ENCODE measurements at regions not wholly inside any gene's neighbourhood (a gene's known extent, or its start where the extent isn't known, plus 50 kb on each side); places are given as distances from the start of the nearest gene placed in this dataset.

DNA sequence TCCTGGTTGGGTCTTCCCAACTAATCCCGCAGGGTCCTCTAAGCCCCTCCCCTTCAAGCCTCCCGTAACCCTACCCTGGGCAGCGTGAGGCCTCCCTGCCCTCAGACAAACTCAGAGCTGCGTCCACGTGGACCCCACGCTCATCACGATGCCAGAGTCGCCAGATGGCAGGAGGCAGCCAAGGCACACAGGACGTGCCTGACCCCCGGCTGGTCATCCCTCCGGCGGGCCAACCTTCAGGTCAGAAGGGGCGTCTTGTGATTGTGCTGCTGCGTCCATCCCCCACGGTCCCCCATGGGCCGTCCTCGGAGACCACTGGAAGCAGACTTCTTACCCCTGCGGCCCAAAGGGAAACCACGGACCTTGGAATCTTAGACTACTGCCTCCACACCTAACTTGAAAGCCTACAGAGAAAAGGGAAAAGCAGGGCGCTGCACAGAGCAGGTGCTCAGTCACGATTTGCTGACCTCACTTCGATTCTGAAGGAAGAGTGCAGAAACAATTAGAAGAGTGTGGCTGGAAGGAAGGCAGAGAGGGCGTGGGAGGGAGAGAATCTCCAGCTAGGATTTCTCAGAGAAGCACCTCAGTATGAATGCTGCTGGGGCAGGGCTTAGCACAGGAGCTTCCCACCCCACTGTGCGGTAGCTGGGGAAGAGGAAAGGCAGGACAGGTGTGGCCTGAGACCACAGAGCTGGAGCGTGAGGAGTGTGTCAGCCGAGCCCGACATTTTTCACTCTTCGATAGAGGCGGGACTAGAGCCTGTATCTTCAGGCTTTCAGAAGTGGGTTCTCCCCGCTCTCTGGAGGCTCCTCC, 174.8 kb downstream of the ERCC6L2 start:
- Histone ChIP-seq H3K9me3 (replicated peaks) (no peaks in the 10 kb centered on the region; the same call in 1 of the 2 replicates), H3K36me3 (no peaks in the 10 kb centered on the region)

DNA sequence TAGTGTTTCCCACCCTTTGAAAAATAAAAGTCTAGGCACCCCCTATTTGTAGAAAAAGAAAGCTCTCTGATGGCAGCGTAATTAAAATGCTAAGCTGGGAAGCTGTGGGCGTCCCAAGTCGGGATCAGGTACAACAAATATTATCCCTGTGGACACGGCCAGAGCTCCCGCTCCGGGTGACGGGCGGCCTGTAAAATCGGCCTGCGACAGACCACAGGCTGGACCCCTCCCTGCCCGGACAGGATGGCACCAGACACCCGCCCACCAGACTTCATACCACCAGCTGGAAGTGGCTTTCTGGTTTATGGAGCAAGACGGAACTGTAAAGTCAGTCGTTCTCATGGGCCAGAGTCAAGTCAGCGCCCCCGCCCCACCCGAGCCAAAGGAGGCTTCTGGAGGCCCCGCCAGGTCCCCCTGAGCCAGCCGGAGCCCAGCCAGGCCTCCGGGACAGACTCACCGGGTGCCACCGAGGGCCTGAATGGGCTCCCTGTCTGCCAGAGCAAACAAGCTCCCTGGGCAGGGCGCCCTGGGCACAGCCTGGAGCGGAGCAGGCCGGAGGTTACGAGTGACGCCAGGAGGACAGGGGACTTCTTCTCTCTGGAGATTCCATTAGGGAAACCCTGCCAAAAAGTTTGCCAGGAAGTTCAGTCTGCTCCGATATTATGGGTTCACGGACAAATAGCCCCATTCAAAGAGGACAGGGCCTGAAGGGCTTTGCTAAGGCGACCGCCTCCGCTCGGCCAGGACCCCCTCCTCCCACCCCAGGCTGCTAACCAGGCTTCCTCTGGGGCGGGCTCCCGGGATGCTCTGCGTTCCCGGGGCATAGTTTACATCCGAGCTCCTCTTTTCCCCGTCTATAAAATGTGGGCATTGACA, 173.7 kb downstream of the ERCC6L2 start:
- Histone ChIP-seq H3K27ac (peak overlapping the region; percentile 87), H3K9me3 (replicated peaks) (no peaks in the 10 kb centered on the region; the same call in 1 of the 2 replicates), H3K27me3 (replicated peaks) (no peaks in the 10 kb centered on the region), H3K4me3 (no peak overlapping the region), H3K36me3 (no peaks in the 10 kb centered on the region), H3K4me1 (replicated peaks) (peaks cover 45% of the 10 kb centered on the region)
- peak in 1 of 2 experiments; percentile 55 for DNase-seq (ENCODE audit: low read depth in 1 of 2, low spot score in 2 of 2)

More for the DNA sequence above, 174.8 kb downstream of the ERCC6L2 start:
- no peak overlapping the region for H3K4me3 ChIP-seq
- no peak for DNase-seq (ENCODE audit: low read depth in 1 of 2, low spot score in 2 of 2)
- H3K27me3 ChIP-seq (replicated peaks), result no peaks in the 10 kb centered on the region
- no peak overlapping the region for H3K27ac ChIP-seq
- peaks cover 45% of the 10 kb centered on the region for H3K4me1 ChIP-seq (replicated peaks)

DNA sequence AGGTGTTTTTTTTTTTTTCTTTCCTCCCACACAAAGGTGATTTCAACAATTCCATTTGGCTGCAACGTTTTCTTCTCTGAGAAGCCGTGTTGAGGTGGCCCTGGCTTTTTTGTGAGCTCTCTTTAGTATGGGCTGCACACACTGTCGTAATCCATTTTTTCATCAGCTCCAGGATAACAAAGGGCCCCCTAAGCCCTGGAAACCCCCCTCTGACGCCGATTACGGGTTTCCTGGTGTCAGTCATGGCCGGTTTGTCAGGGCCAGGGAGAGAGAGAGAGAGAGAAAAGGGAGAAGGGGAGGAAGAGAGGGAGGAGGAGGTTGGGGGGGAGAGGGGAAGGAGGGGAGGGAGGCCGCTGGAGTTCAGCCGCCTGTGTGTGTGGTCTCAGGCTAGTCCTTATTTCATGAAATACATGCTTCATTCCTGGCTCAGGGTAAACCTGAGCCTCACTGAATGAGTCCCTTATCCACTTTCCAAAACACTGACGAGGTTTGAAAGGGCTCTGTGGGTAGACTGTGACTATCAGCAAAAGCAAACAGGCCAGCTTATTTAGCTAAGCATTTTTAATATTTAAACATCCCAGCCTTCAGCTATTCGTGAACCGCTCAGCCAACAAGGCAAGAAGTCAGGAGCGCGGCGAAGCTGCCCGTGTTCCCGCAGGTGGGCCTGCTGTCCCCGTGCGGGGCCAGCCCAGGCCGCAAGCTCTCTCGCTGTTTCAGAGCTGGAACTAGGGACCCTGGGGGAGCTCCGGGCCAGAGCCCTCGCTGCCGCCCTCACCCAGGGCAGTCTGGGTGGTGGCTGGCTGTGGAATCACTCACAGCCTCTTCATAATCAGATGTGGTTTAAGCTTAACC, 172.8 kb downstream of the ERCC6L2 start:
- DNase-seq (ENCODE audit: low read depth in 1 of 2, low spot score in 2 of 2), result peak; percentile 91 to 93
- Histone ChIP-seq H3K36me3 (no peaks in the 10 kb centered on the region), H3K4me3 (no peak overlapping the region), H3K27me3 (replicated peaks) (no peaks in the 10 kb centered on the region), H3K27ac (peak overlapping the region; percentile 87), H3K9me3 (replicated peaks) (no peaks in the 10 kb centered on the region), H3K4me1 (replicated peaks) (peaks cover 45% of the 10 kb centered on the region)

DNA sequence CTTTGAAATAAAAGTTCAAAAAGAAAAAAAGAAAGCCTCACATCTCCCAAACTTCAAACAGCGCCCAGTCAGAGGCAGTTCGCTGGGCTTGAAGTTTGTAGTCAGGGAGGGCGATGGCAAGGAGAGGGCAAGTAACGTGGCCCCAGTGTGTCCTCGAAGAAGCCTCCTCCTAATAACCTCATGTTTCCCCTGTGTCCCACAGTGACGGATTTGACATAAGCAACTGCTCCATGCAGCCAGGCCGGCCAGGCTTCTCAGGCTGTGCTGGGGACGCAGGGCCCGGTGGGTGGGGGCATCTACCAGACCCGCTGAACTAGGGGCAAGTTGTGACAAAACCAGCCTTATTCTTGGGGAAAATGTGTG, 172.2 kb downstream of the ERCC6L2 start:
- Histone ChIP-seq H3K4me1 (replicated peaks) (peaks cover 45% of the 10 kb centered on the region), H3K36me3 (no peaks in the 10 kb centered on the region), H3K27me3 (replicated peaks) (no peaks in the 10 kb centered on the region), H3K4me3 (no peak overlapping the region), H3K9me3 (replicated peaks) (no peaks in the 10 kb centered on the region), H3K27ac (peak overlapping the region; percentile 87)
- DNase-seq (ENCODE audit: low read depth in 1 of 2, low spot score in 2 of 2), result no peak

DNA sequence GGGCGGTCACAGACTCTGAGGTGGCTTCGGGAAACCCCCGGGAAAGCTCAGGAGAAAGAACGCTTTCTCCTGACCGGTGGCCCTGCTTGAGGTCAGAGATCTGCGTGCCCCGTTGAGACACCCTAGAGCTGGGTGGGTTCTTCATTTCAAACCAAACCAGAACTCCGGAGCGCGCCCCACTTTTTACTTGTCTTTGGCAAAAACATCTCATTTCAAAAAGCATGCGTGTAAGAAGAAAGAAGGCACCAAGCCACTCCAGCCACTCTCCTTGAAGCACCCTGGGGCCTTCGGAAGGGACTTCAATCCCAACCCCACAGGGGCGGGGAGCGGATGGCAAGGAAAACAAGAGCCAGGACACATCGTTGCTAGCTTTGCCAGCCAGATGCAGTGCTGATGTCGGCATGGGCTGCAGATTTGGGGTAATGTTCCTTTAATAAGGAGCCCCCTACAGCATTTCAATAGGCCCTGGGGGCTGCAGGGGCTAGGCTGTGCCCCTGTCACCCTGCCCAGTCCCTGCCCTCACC, 171.7 kb downstream of the ERCC6L2 start:
- peak in 1 of 2 experiments; percentile 34 for DNase-seq (ENCODE audit: low read depth in 1 of 2, low spot score in 2 of 2)
- peaks cover 49% of the 10 kb centered on the region for H3K4me1 ChIP-seq (replicated peaks)
- no peak overlapping the region for H3K4me3 ChIP-seq
- no peaks in the 10 kb centered on the region for H3K36me3 ChIP-seq
- no peaks in the 10 kb centered on the region for H3K9me3 ChIP-seq (replicated peaks)
- H3K27me3 ChIP-seq (replicated peaks), result no peaks in the 10 kb centered on the region
- H3K27ac ChIP-seq, result peak overlapping the region; percentile 87

- H3K27ac ChIP-seq, result no peak overlapping the region
- no peaks in the 10 kb centered on the region for H3K36me3 ChIP-seq
- peaks cover 62% of the 10 kb centered on the region for H3K4me1 ChIP-seq (replicated peaks)
- no peak overlapping the region for H3K4me3 ChIP-seq
- DNase-seq (ENCODE audit: low read depth in 1 of 2, low spot score in 2 of 2), result no peak
- H3K27me3 ChIP-seq (replicated peaks), result no peaks in the 10 kb centered on the region
- H3K9me3 ChIP-seq (replicated peaks), result no peaks in the 10 kb centered on the region
Measured at GRCh38 chr9:96045811-96046210, 170.3 kb downstream of the ERCC6L2 start.

GRCh38 chr9:96044401-96044800, 168.9 kb downstream of the ERCC6L2 start:
- H3K27ac ChIP-seq, result no peak overlapping the region
- no peaks in the 10 kb centered on the region for H3K36me3 ChIP-seq
- DNase-seq (ENCODE audit: low read depth in 1 of 2, low spot score in 2 of 2), result no peak
- H3K27me3 ChIP-seq (replicated peaks), result no peaks in the 10 kb centered on the region
- peaks cover 60% of the 10 kb centered on the region for H3K4me1 ChIP-seq (replicated peaks)
- H3K9me3 ChIP-seq (replicated peaks), result no peaks in the 10 kb centered on the region
- H3K4me3 ChIP-seq, result no peak overlapping the region

GRCh38 chr9:96040591-96041461, 165.3 kb downstream of the ERCC6L2 start:
- Histone ChIP-seq H3K36me3 (no peaks in the 10 kb centered on the region), H3K27ac (peak overlapping the region; percentile 90), H3K9me3 (replicated peaks) (no peaks in the 10 kb centered on the region), H3K4me1 (replicated peaks) (peaks cover 33% of the 10 kb centered on the region), H3K4me3 (no peak overlapping the region), H3K27me3 (replicated peaks) (no peaks in the 10 kb centered on the region)
- DNase-seq (ENCODE audit: low read depth in 1 of 2, low spot score in 2 of 2), result peak; percentile 92 to 94

DNA sequence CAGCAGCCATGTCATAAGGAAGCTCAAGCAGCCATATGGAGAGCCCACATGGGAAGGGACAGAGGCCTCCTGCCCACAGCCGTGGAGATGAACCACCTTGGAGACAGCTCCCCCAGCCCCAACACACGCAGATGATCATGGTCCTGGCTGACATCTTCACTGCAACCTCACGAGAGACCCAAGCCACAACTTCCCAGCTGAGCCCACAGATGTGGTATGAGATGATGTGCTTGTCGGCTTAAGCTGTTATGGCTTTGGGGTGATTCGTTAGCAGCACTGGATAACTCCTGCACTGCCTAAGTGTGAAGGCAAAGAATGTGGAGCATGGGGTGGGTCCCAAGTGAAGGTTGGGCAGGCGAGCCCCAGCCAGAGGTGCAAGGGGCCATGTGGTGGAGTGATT, 163.4 kb downstream of the ERCC6L2 start:
- Histone ChIP-seq H3K4me1 (replicated peaks) (peaks cover 33% of the 10 kb centered on the region), H3K27me3 (replicated peaks) (no peaks in the 10 kb centered on the region), H3K27ac (no peak overlapping the region), H3K36me3 (no peaks in the 10 kb centered on the region), H3K4me3 (no peak overlapping the region), H3K9me3 (replicated peaks) (no peaks in the 10 kb centered on the region)
- DNase-seq (ENCODE audit: low read depth in 1 of 2, low spot score in 2 of 2), result no peak

DNA sequence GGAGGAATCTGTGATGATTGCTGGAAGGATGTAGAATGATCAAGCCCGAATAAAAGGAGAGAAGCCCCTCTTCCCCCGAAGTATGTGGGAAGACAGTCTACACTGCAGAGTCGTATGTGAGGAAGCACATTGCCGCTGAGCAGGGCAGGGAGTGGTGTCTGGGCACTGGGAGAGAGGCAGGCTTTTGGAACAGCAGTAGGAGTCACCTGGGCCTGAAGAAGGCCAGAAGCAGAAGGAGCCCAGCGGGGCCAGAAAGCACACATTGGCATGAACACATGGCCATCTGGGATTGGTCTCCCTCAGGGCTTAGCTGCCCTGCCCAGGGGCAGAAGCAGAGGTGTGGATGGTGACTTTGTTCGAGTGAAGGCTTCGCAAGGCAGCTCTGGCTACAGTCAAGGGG, 162.8 kb downstream of the ERCC6L2 start:
- Histone ChIP-seq H3K9me3 (replicated peaks) (no peaks in the 10 kb centered on the region), H3K4me3 (no peak overlapping the region), H3K4me1 (replicated peaks) (peaks cover 33% of the 10 kb centered on the region), H3K27ac (no peak overlapping the region), H3K36me3 (no peaks in the 10 kb centered on the region), H3K27me3 (replicated peaks) (no peaks in the 10 kb centered on the region)
- DNase-seq (ENCODE audit: low read depth in 1 of 2, low spot score in 2 of 2), result no peak

DNA sequence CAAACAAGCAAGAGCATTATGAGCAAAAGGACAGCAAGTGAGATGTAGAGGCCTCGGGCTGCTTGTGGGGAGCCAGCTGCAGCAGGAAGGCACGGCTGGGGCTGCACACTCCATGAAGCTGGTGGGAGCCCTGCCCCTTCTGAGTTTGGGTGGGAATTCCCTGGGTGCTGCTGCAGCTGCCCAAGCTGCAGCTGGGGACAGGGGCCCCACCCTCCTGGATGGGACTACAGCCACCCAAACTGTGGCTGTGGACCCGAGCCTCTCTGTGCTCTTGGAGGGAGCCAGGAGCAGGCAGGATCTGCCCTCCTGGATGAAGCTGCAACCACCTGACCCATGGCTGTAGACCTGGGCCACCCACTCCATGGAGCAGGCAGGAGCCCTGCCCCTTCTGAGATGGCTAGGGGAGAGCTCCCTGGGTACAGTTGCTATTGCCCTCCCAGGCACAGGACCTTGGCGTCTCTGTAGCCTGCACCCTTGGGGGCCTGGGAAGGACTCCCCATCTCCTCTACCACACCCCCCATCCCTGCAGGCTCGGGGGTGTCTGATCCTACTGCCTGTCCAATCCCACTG, 159.1 kb downstream of the ERCC6L2 start:
- peaks cover 30% of the 10 kb centered on the region for H3K4me1 ChIP-seq (replicated peaks)
- H3K9me3 ChIP-seq (replicated peaks), result no peaks in the 10 kb centered on the region
- no peaks in the 10 kb centered on the region for H3K36me3 ChIP-seq
- H3K27ac ChIP-seq, result no peak overlapping the region
- no peak overlapping the region for H3K4me3 ChIP-seq
- no peak for DNase-seq (ENCODE audit: low read depth in 1 of 2, low spot score in 2 of 2)
- no peaks in the 10 kb centered on the region for H3K27me3 ChIP-seq (replicated peaks)

GRCh38 chr9:96033896-96034295, 158.4 kb downstream of the ERCC6L2 start:
- Histone ChIP-seq H3K4me3 (no peak overlapping the region), H3K36me3 (no peaks in the 10 kb centered on the region), H3K27me3 (replicated peaks) (no peaks in the 10 kb centered on the region), H3K4me1 (replicated peaks) (peaks cover 24% of the 10 kb centered on the region), H3K27ac (no peak overlapping the region), H3K9me3 (replicated peaks) (no peaks in the 10 kb centered on the region)
- DNase-seq (ENCODE audit: low read depth in 1 of 2, low spot score in 2 of 2), result no peak

All from SJSA1 (cell line).